Activated T-cell treated with anti-CD3 and anti-CD28 coated beads, Interleukin-2, amount 50 U/mL, for 4 hours (primary cell): ENCODE measurements at regions not wholly inside any gene's neighbourhood (a gene's known extent, or its start where the extent isn't known, plus 50 kb on each side); places are given as distances from the start of the nearest gene placed in this dataset.
"Not testable (repeated sequence)": the region's sequence is repeated elsewhere in the genome, so short reads cannot be mapped to it uniquely, and the experiment has no call there.

Source experiments
- ATAC-seq, 2 donors: fragments of 200-7000 bp; cut with Tn5 transposase; one replicate each; pipeline ENCODE4 v1.10.0; 2021
- DNase-seq: peaks from one replicate; pipeline ENCODE4 v3.0.0-alpha.2; 2020
- H3K27me3 Mint-ChIP-seq: one replicate; pipeline ENCODE4 v1.8.0; 2021; ENCODE audit warnings: low read depth, mixed read lengths
- H3K36me3 Mint-ChIP-seq: one replicate; pipeline ENCODE4 v1.8.0; 2022; ENCODE audit warnings: mixed read lengths; ENCODE audit not compliant: insufficient read depth
- H3K4me1 Mint-ChIP-seq: one replicate; pipeline ENCODE4 v1.8.0; 2021; ENCODE audit warnings: low read depth, mixed read lengths
- H3K4me3 Mint-ChIP-seq: one replicate; pipeline ENCODE4 v1.8.0; 2021; ENCODE audit warnings: mild to moderate bottlenecking, moderate library complexity, mixed read lengths
- H3K9me3 Mint-ChIP-seq: one replicate; pipeline ENCODE4 v1.8.0; 2021; ENCODE audit warnings: mixed read lengths

DNA sequence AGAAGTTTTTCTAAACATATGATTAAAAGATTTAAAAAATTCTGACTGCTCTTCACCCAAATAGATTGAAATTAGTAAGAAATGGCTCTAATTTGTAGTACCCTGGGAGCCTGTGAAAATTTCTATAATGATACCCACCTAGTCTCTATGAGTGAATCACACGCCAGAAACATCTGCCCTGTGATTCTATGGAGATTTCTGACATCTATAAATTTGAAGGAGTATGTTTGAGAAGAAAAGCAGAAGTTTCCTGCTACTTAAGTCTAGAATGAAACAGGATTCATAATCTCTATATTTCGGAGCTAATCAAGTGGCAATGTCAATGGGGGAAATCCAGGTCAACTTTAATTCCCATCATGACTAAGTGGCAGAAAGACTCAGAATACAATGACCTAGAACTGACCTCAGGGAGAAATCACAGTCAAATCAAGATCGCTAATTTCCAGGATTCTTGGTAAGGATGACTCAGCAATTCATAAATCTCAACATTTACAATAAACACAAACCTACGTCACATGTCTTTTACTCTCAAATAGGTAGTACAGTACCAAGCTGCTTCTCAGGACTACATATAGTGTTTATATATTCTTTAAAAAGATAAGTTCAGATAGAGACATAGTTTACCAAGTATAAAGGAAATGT is 186.2 kb upstream of the TNFAIP3 start:
- Mint-ChIP-seq H3K9me3 (no peaks in the 10 kb centered on the region), H3K4me3 (no peak overlapping the region), H3K4me1 (peaks cover 49% of the 10 kb centered on the region), H3K27me3 (peaks cover 3% of the 10 kb centered on the region), H3K36me3 (no peaks in the 10 kb centered on the region)
- peak; percentile 31 to 49 for ATAC-seq
- DNase-seq: no peak

DNA sequence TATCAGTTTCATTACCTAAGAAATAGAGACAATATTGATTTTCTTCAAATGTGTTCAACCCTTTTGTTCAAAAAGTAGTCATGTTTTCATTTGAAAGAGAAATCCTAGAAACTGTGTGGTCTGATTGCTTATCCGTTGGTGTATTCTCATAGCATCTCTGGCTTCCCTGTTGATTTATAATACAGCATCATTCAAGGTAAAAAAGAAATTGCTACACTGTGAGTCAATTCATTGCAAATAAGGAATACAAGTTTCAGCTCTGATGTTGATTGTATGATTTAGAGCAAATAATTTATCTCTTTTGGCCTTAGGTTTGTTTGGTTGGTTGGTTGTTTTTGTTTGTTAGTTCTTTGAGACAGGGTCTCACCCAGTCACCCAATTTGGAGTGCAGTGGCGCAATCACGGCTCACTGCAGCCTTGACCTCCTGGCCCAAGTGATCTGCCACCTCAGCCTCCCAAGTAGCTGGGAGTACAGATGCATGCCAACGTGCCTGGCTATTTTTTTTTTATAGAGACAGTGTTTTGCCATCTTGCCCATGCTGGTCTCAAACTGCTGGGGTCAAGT is 185.5 kb upstream of the TNFAIP3 start:
- Mint-ChIP-seq H3K36me3 (no peaks in the 10 kb centered on the region), H3K27me3 (peaks cover 3% of the 10 kb centered on the region), H3K4me1 (peaks cover 47% of the 10 kb centered on the region), H3K4me3 (no peak overlapping the region), H3K9me3 (no peaks in the 10 kb centered on the region)
- ATAC-seq (peak in 1 of 2 donors; percentile 3), DNase-seq (no peak)

DNA sequence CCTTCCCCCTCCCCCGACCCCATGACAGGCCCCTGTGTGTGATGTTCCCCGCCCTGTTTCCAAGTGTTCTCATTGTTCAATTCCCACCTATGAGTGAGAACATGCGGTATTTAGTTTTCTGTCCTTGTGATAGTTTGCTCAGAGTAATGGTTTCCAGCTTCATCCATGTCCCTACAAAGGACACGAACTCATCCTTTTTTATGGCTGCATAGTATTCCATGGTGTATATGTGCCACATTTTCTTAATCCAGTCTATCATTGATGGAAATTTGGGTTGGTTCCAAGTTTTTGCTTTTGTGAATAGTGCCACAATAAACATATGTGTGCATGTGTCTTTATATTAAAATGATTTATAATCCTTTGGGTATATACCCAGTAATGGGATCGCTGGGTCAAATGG is 184.4 kb upstream of the TNFAIP3 start:
- H3K36me3 Mint-ChIP-seq: not testable (repeated sequence)

DNA sequence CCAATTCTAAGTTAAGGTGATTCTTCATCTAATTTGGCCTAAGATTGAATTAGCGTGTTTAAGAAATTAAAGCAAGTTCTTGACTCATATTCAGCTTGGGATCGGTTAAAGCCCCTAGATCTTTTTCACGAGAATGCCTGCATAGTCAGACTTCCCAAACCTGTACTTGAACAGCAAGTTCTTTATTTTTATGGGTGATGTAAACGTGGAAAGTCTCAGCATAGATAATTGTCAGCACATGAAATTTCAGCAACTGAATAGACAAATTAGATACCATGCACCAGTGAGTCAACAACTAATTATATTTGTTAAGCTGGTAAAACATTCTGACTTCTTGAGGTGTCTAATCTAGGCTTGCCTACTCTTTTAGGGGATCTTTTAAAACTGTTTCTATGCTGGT is 183.1 kb upstream of the TNFAIP3 start:
- Mint-ChIP-seq H3K36me3 (no peaks in the 10 kb centered on the region), H3K4me3 (no peak overlapping the region), H3K27me3 (peaks cover 3% of the 10 kb centered on the region), H3K4me1 (peaks cover 33% of the 10 kb centered on the region), H3K9me3 (no peaks in the 10 kb centered on the region)
- no peak for DNase-seq
- ATAC-seq: no peak

More for the DNA sequence above, 184.4 kb upstream of the TNFAIP3 start:
- not testable (repeated sequence) for H3K4me3 Mint-ChIP-seq, DNase-seq, H3K9me3 Mint-ChIP-seq, H3K27me3 Mint-ChIP-seq, ATAC-seq
- H3K4me1 Mint-ChIP-seq: peaks cover 36% of the 10 kb centered on the region

DNA sequence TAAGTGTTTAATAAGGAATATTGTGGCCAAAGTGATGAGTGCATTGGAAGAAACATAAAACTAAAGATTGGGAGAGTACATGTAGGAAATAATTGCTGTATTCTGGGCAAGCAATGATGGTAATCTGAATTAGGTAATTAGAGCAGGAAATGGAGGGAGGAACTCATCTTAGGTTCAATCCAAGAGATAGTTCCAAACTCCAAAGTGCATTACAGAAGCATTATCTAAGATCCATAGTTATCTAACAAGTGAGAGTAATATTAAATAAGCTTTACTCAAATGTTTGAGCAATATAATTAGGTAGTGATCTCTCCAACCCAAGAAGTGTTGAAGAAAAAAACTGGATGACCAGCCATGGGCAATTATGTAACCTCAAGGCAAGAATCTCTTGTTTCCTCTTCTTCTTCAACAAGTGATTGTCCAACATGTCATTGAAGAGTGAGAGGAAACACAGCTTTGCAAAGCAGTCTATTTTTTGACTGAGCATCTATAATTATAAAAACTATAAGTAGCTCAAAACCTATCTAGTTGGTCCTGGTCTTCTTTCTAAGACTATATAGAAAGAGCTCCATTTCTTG is 181.2 kb upstream of the TNFAIP3 start:
- H3K36me3 Mint-ChIP-seq: no peaks in the 10 kb centered on the region

DNA sequence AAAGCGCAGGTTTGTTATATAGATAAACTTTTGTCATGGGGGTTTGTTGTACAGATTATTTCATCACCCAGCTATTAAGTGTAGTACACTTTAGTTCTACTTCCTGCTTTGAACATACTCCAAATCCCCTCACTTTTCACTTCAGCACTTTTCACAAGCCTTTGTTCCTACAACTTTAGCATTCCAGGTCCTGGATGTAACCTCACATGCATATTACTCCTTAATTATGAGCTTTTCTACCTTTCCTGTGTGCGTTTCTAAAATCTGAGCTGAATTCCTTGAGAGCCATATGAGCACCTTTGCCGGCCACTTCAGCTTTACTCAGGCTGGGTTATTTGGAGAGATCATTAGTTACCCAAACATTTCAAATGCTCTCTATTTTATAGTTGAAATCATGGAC is 179.2 kb upstream of the TNFAIP3 start:
- Mint-ChIP-seq H3K4me3 (no peak overlapping the region), H3K36me3 (no peaks in the 10 kb centered on the region), H3K27me3 (peaks cover 3% of the 10 kb centered on the region), H3K4me1 (peaks cover 14% of the 10 kb centered on the region), H3K9me3 (no peaks in the 10 kb centered on the region)
- no peak for DNase-seq
- no peak for ATAC-seq

More for the DNA sequence above, 181.2 kb upstream of the TNFAIP3 start:
- no peak for DNase-seq
- Mint-ChIP-seq H3K4me3 (no peak overlapping the region), H3K27me3 (peaks cover 3% of the 10 kb centered on the region), H3K9me3 (no peaks in the 10 kb centered on the region), H3K4me1 (peaks cover 24% of the 10 kb centered on the region)
- no peak for ATAC-seq

DNA sequence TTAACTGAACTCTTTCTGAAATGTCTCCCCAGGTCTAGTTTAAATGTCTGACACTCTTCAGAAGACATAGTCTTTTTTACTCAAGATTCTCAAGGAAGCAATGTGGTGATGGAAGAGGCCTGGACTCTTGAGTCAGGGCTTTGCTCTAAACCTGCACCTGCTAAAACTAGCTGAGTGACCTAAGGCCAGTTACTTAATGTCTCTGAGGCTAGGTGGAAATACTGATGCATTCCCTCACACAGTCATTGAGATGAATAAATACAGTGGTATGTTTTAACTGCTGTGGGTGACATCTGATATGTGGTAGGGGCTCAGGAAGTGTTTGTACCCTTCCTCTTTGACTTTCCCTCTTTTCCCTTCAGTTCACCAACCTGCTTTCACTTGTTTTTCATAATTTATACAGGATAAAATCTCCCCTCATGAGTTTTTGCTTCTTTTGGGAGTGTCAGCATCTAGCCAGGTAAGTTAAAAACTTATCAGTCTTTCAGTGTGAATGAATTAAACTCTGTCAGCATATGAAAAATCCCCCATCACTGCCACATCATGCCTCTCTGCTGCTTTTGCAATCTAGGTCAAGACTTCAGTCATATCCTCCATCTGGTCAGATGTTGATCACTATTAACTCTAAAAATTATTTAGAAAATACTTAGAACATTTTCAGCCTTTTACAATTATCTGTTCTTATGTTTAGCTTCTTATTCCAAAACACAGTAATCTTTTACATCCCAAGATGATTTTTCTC is 178.7 kb upstream of the TNFAIP3 start:
- Mint-ChIP-seq H3K9me3 (no peaks in the 10 kb centered on the region), H3K4me3 (no peak overlapping the region), H3K27me3 (peaks cover 3% of the 10 kb centered on the region), H3K36me3 (no peaks in the 10 kb centered on the region), H3K4me1 (peaks cover 14% of the 10 kb centered on the region)
- no peak for DNase-seq
- ATAC-seq: no peak

DNA sequence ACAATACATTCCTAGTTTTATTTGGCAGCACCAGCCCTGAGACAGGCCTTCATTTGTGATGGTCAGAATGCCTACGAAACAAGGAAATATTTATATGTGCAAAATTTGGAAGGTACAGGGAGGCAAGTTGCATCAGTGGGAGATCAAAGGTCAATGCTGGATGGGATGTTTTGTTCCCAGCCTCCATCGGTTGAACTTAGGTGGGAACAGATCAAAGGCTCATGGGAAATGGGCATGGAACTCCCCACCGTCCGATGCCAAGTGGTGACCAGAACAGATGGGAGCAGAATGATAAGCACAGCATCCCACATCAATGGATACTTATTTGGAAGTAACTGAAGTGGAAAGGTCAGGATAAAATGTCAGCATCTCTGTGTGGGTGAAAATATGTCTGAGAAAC is 177.7 kb upstream of the TNFAIP3 start:
- H3K36me3 Mint-ChIP-seq: no peaks in the 10 kb centered on the region
- H3K4me3 Mint-ChIP-seq: no peak overlapping the region
- no peak for DNase-seq
- peaks cover 12% of the 10 kb centered on the region for H3K4me1 Mint-ChIP-seq
- ATAC-seq: no peak
- no peaks in the 10 kb centered on the region for H3K9me3 Mint-ChIP-seq
- peaks cover 2% of the 10 kb centered on the region for H3K27me3 Mint-ChIP-seq

DNA sequence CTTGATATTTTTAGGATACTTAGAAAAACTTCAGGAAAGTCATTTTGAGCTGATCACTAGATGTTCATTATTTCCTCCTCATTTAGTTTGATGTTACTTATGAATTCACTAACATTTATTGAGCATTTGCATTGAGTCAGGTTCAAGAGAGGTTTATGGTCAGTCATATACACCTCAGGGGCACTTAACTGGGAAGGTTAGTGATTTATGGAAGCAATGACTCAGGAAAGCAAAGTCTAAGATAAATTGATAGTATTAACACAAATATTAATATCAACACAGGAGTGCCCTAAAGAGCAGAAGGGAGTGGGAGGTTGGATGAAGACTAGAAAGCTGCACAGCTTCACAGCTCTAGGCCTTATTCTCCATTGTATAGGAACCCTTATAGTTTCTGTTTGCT is 177.0 kb upstream of the TNFAIP3 start:
- Mint-ChIP-seq H3K4me3 (no peak overlapping the region), H3K4me1 (peaks cover 8% of the 10 kb centered on the region), H3K36me3 (no peaks in the 10 kb centered on the region), H3K9me3 (no peaks in the 10 kb centered on the region), H3K27me3 (no peaks in the 10 kb centered on the region)
- no peak for ATAC-seq
- DNase-seq: no peak

DNA sequence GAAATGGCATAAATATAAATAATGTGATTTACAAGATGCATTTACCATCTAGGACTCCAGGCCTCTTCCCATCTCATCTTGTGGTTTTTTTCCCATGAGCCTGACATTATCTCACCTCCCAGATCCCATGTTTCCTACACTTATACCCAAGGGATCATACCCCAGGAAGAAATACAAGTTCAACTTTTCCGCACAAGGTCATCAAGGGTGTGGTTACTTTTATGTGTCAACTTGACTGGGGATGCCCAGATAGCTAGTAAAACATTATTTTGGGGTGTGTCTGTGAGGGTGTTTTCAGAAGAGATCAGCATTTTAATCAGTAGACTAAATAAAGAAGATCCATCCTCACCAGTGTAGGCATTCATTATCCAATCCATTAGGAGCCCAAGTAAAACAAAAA is 176.3 kb upstream of the TNFAIP3 start:
- peaks cover 8% of the 10 kb centered on the region for H3K4me1 Mint-ChIP-seq
- H3K27me3 Mint-ChIP-seq: no peaks in the 10 kb centered on the region
- DNase-seq: no peak
- no peaks in the 10 kb centered on the region for H3K36me3 Mint-ChIP-seq
- no peak for ATAC-seq
- no peak overlapping the region for H3K4me3 Mint-ChIP-seq
- H3K9me3 Mint-ChIP-seq: no peaks in the 10 kb centered on the region

DNA sequence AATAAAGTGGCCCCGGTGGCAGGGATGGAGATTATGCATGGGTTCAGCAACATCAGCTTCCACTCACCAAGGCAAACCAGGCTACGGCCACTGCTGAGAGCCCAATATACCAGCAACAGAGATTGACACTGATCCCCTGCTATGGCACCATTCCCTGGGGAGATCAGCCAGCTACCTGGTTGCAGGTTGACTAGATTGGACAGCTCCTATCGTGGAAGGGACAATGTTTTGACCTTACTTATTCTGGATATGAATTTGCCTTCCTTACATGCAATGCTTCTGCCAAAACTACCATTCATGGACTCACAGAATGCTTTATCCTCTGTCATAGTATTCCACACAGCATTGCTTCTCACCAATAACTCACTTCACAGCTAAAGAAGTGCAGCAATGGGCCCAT is 174.8 kb upstream of the TNFAIP3 start:
- no peaks in the 10 kb centered on the region for H3K9me3 Mint-ChIP-seq
- H3K4me3 Mint-ChIP-seq: no peak overlapping the region
- no peak for ATAC-seq
- H3K27me3 Mint-ChIP-seq: no peaks in the 10 kb centered on the region
- DNase-seq: no peak
- H3K4me1 Mint-ChIP-seq: peaks cover 9% of the 10 kb centered on the region
- no peaks in the 10 kb centered on the region for H3K36me3 Mint-ChIP-seq

DNA sequence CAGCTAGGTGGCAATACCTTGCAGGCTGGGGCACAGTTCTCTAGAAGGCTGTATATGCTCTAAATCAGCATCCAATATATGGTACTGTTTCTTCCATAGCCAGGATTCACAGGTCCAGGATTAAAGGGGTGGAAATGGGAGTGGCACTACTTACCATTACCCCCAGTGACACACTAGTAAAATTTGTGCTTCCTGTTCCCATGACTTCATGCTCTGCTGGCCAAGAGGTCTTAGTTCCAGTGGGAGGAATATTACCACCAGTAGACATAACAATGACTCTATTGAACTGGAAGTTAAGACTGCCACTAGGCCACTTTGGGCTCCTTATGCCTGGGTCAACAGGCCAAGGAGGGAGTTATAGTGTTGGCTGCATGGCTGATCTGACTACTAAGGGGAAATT is 174.3 kb upstream of the TNFAIP3 start:
- no peak overlapping the region for H3K4me3 Mint-ChIP-seq
- no peak for ATAC-seq
- no peaks in the 10 kb centered on the region for H3K27me3 Mint-ChIP-seq
- H3K4me1 Mint-ChIP-seq: peaks cover 12% of the 10 kb centered on the region
- H3K9me3 Mint-ChIP-seq: no peaks in the 10 kb centered on the region
- H3K36me3 Mint-ChIP-seq: no peaks in the 10 kb centered on the region
- no peak for DNase-seq

DNA sequence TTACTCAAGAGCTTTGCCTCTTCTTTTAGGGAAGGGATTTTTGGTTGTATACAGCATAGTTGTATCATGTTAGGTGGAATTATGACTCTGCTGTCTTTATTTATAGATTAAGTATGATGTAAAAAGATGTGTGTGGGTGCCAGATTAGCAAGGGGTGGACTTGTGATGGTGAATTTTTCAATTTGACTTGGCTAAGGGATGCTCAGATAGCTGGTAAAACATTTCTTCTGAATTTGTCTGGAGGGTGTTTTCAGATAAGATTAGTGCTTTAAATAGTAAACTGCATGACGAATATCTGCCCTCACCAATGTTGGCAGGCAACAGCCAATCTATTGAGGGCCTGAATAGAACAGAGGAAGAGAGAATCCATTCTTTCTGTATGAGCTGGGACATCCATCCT is 173.3 kb upstream of the TNFAIP3 start:
- ATAC-seq (peak in 1 of 2 donors; percentile 41), DNase-seq (no peak)
- H3K9me3 Mint-ChIP-seq: no peaks in the 10 kb centered on the region
- no peaks in the 10 kb centered on the region for H3K36me3 Mint-ChIP-seq
- H3K27me3 Mint-ChIP-seq: no peaks in the 10 kb centered on the region
- peaks cover 11% of the 10 kb centered on the region for H3K4me1 Mint-ChIP-seq
- H3K4me3 Mint-ChIP-seq: no peak overlapping the region

DNA sequence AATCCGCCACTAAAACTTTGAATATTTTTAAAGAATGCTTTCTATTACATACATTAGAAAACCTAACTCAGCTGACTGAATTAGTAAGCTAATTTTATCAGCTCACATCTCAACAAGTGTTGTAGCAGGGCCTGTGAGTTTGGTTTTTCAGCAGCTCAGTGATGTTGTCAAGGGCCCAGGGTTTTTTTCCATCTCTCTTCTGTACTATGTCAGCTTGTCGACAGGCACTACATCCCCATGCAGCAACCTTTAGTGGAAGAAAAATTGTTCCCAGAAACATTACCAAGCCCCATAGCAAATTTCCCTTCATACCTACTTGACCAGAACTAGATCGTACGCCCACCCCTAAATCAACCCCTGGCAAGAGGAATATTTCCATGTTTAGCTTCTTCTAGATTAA is 170.3 kb upstream of the TNFAIP3 start:
- no peak for ATAC-seq
- no peaks in the 10 kb centered on the region for H3K36me3 Mint-ChIP-seq
- peaks cover 28% of the 10 kb centered on the region for H3K4me1 Mint-ChIP-seq
- H3K27me3 Mint-ChIP-seq: no peaks in the 10 kb centered on the region
- no peaks in the 10 kb centered on the region for H3K9me3 Mint-ChIP-seq
- no peak for DNase-seq
- H3K4me3 Mint-ChIP-seq: no peak overlapping the region
